ENCODE measurements at regions not wholly inside any gene's neighbourhood (a gene's known extent, or its start where the extent isn't known, plus 50 kb on each side); places are given as distances from the start of the nearest gene placed in this dataset.

DNA sequence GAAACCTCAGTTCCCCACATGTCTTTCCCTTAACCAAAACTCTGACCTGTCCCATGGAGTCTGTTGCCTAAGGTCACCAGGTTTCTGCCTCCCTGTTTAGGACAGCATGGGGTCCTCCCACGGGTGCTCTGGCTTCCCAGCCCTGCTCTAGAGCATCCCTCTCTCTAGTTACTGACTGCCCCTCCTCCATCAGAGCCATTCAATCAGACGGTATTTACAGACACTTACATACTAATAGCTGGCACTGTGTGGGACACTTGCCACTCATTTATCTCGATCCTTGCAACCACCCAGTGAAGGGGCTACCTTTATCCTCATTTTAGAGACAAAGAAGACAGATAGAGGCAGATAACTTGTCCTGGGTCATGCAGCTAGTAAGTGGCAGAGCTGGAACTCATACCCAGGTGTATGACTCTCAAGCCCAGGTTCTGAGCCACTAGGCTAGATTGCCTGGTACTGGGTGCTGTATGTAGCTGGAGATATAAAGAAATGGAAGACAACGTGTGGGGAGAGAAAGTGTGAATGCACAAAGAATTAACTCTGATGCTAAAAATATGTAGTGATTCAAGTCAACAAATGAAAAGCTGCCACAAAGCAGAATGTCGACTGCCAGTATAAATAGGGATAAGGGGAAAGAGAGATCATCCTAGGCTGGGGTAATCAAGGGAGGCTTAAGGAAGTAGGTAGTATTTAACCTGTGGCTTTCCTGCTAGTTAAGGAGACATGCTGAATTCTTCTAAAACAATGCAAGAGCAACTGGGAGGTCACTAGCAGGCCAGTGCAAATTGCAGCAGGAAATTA lies 52.5 kb upstream of the PDE8B start:
- no peak for DNase-seq (ENCODE audit: low spot score)

DNA sequence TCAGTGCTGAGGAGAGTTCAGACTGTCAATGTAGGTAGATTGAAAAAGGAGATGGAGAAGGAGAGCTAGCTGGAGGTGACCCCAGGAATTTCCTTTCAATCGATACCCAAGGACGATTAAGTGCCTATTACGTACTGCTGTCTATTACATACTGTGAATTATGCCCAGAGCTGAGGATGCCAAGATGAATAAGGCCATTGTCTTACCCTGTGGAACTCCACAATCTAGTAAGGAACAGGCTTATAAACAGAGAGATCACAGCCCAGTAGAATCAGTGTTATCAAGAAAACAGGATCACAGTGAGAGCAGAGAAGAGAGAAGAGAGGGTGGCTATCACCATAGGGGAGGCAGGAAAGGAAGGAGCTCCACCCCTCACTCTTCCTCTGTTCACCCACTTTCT lies 54.1 kb upstream of the PDE8B start:
- no peak for DNase-seq (ENCODE audit: low spot score)

DNA sequence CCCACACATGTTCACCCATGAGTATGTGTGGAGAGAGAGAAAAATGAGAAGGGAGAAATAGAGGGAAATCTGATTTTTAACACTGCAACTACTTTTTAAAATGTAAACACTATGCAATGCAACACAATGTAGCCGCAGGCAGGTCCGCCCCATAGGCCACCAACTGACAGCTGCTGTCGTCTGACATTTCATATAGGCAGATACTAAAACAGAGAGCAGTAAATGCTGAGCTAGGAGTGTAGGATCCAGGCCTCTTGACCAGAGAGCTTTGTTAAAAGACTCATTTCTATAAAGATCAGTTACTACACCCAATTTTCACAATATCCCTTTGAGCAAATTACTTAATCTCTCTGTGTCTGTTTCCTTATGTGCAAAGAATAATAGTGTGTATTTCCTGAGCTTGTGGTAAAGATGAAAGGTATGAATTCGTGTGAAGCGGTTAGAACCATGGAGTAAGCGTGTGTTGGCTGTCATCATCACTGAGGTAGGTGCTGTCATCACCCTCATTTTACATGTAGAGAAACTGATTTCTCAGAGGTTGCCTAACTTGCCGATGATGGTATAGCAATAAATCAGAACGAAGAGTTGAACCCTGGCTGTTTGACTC lies 55.2 kb upstream of the PDE8B start:
- no peak for DNase-seq (ENCODE audit: low spot score)

DNA sequence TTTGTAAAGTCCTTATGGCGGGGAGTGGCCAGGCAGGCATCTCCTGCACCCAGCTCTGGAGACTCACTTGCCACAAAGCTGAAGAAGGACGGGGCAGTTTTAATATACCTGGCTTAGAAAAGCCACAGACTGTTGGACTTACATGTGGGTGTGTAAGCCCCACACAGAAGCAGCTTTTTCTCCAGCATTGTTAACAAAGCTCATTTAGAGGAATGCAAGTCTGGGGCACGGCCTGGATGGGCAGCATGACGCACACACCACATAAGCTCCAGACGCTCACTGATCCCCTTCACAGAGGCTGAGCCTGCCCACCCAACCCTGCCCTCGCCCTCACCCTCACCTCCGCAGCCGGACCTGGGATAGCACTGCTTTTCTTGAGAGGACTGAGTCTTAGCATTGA lies 58.0 kb upstream of the PDE8B start:
- no peak for DNase-seq (ENCODE audit: low spot score)

DNA sequence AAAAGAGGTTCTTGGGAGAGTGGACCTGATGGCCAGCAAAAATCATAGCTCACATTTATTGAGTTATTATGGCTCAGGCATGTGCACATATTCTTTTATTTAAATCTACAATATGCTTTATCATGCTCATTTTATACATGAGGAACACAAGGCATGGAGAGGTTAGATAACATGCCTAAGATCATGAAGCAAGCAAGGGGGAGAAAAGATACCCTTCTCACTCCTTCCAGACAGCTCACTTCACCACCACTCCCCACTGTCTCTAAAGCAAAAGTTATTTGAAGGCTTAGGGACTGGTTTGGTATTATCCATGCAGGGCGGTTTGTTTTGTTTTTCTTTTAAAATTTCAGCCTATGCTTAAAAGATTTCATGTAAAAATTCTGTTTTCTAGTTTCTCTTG lies 59.0 kb upstream of the PDE8B start:
- no peak for DNase-seq (ENCODE audit: low spot score)

DNA sequence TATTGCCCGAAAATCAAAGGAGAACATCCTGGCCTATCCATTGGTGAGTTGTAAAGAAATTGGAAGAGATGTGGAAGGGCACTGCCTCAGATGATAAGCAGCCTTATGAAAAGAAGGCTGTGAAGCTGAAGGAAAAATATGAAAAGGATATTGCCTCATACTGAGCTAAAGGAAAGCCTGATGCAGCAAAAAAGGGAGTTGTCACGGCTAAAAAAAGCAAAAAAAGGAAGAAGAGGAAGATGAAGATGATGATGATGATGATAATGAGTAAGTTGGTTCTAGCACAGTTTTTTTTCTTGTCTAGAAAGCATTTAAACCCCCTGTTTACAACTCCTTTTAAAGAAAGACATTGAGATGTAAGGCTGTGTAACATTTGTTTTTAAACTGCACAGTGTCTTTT lies 59.8 kb upstream of the ZBED3 start:
- no peak for DNase-seq (ENCODE audit: low spot score)

DNA sequence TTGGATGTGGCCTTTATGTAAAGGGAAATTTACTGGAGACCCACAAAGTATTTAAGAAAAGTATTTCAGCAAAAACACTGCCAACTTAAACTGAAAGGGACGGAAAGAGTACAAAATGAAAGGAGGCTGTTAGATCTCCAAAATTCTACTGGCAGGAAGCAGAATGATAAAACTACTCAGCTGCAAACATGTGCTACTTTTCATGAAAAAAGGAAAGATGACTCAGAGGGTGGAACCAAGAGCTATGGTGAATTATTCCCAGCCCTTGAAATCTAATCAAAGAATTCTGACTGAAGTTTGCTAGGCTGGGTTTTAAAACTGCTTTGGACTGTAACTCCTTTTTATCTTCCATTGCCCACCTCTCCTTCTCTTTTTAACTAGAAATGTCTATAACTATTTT lies 58.6 kb upstream of the ZBED3 start:
- DNase-seq (ENCODE audit: low spot score), result no peak

DNA sequence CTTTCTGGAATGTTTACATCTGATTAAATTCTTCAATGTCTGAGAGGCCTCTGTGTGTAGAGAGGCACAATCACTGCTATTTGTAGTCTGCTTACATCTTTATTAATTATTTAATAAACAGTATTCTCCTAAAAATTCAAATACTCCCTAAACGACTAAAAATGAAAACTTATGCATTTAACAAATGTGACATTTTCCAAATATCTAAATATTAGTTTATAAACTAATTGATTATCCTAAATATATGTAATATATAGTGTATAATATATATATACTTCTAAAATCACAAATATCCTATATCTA lies 57.7 kb upstream of the ZBED3 start:
- DNase-seq (ENCODE audit: low spot score), result no peak

DNA sequence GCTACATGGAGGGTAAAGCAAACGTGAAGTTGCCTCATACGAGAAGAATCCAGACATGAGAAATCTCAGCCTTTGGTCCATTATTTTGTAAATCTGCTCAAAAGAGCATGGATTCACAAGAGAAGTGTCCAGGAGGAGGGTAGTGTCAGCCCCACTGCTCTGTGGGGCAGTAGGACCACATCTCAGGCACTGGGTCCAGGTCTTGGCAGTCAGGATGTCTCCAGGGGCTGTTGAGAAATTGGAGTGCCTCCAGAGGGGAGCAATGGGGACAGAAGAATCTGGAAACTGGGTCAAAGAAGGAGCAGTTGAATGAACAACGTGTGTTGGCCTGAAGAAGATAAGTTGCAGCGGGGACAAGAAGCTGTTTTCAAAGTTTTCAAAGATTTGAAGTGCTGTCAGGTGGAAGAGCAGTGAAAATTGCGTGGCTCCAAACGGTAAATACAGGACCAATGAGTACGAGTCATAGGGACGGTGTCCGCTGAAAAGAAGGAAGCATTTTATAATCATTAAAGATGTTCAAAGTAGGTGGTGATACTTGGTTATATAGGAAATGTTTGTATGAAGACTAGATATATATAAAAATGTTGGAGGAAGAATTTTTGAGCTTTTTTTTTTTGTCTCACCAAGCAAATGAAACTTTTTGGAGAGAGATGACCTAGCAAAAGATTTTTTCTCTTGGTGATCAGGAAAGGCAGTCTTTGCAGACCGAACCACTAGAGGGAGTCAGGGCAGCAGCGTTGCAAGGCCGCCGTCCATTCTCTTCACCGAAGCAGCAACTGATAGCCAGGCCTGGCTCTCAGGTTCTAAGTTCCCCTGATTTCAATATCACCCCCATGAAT lies 57.1 kb upstream of the ZBED3 start:
- peak; percentile 74 for DNase-seq (ENCODE audit: low spot score)

DNA sequence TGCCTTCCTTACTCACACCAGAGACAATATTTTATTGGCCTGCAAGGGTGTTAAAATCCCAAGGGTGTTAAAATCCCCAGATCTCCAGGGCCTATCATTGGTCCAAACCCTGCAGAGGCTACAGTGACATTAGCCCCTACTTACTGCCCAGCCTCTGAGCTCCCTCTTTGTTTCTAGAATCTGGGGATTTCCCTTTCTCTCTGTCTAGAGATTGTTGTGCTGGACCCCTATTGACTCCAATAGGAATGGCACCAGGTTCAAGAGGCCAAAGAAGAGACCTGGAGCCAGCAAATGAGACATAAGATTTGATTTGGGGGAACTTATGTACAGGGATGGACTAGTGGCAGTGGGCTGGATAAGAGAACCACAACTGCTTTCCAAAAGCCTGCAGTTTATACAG lies 53.3 kb upstream of the ZBED3 start:
- DNase-seq (ENCODE audit: low spot score), result no peak

DNA sequence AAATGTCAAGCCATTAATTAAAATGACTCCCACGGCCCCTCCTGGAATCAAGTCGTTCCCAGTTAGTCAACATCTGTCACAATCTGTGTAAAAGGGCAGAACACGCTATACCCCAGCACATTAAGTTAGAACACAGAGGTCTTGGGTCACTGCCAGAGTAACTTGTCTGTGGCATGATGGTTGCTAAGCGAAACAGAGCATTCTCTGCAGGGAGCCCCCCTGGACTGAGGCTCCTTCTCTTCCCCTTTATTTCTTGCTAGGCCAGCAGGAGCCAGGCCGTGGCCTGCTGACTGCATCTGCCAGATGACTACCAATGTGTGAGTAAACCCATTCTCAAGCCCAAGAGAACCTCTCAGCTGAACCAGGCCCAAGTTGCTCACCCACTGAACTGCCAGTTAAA lies 51.9 kb upstream of the ZBED3 start:
- no peak for DNase-seq (ENCODE audit: low spot score)

Measured in D341Med (cell line).